IMR-90 (cell line): ENCODE measurements at regions not wholly inside any gene's neighbourhood (a gene's known extent, or its start where the extent isn't known, plus 50 kb on each side); places are given as distances from the start of the nearest gene placed in this dataset.
A peak's percentile ranks its signal among the peaks of the same experiment; 100 is the strongest.

Source experiments
- ATAC-seq: fragments of 200-7000 bp; cut with Tn5 transposase; 2 replicates; pipeline ENCODE4 v1.9.1; 2020; ENCODE audit warnings: low read depth, mild to moderate bottlenecking, moderate library complexity
- BruUV-seq: library from RNA; stranded (reverse); fragments of 400-500 nt; replicated peaks from 2 replicates; lab custom pipeline; 2021; lab: Mats Ljungman, UMichigan
- CTCF ChIA-PET: fragments of 300-600 bp; formaldehyde crosslinking; extraction: SDS; loops from one replicate; lab custom pipeline; 2021; ENCODE audit warnings: antibody characterized with exemption; lab: Yijun Ruan, JAX
- POLR2A ChIA-PET: fragments of 300-600 bp; sonication (Branson Sonifier 250); formaldehyde crosslinking; loops from one replicate; lab custom pipeline; 2022; ENCODE audit warnings: antibody characterized with exemption; ENCODE audit not compliant: unreplicated experiment; lab: Charles Lee
- DNase-seq: peaks from one replicate; pipeline ENCODE4 v3.0.0; 2013
- H2AFZ ChIP-seq: replicated peaks from 2 replicates; pipeline ENCODE3; 2013; ENCODE audit warnings: low read length, mild to moderate bottlenecking; ENCODE audit not compliant: poor library complexity
- H2AK5ac ChIP-seq: 2 replicates; pipeline ENCODE4 v1.6.1; 2013; ENCODE audit warnings: low read depth, low read length, inconsistent platforms
- H2AK9ac ChIP-seq: replicated peaks from 2 replicates; pipeline ENCODE3; 2013; ENCODE audit warnings: mild to moderate bottlenecking, low read depth, low read length, moderate library complexity; ENCODE audit not compliant: poor library complexity
- H2BK120ac ChIP-seq: 2 replicates; pipeline ENCODE4 v1.6.1; 2013; ENCODE audit warnings: low read depth, low read length, inconsistent platforms
- H2BK15ac ChIP-seq: 3 replicates; pipeline ENCODE4 v1.6.1; 2013; ENCODE audit warnings: low read depth, low read length, inconsistent platforms
- H2BK20ac ChIP-seq: 2 replicates; pipeline ENCODE4 v1.6.1; 2013; ENCODE audit warnings: low read depth, mild to moderate bottlenecking, inconsistent platforms, low read length, moderate library complexity
- H2BK5ac ChIP-seq: 2 replicates; pipeline ENCODE4 v1.6.1; 2013; ENCODE audit warnings: mild to moderate bottlenecking, low read depth, low read length, inconsistent platforms; ENCODE audit not compliant: poor library complexity, severe bottlenecking
- H3K14ac ChIP-seq: replicated peaks from 2 replicates; pipeline ENCODE4 v1.6.1; 2013; ENCODE audit warnings: low read depth, low read length, inconsistent platforms
- H3K18ac ChIP-seq: 2 replicates; pipeline ENCODE4 v1.6.1; 2013; ENCODE audit warnings: low read depth, low read length, control low read depth
- H3K23ac ChIP-seq: 2 replicates; pipeline ENCODE4 v1.6.1; 2013; ENCODE audit warnings: low read depth, low read length, inconsistent platforms
- H3K27ac ChIP-seq: 2 replicates; pipeline ENCODE4 v1.5.1; 2013; ENCODE audit warnings: mild to moderate bottlenecking, control low read depth, low read length; ENCODE audit not compliant: insufficient read depth
- H3K27me3 ChIP-seq: 2 replicates; pipeline ENCODE4 v1.6.1; 2013; ENCODE audit warnings: low read length; ENCODE audit not compliant: control insufficient read depth, insufficient read depth
- H3K36me3 ChIP-seq: 2 replicates; pipeline ENCODE4 v1.6.1; 2013; ENCODE audit warnings: low read length, mixed read lengths; ENCODE audit not compliant: control insufficient read depth, insufficient read depth
- H3K4ac ChIP-seq: 2 replicates; pipeline ENCODE4 v1.6.1; 2013; ENCODE audit warnings: low read depth, low read length, inconsistent platforms
- H3K4me1 ChIP-seq: 2 replicates; pipeline ENCODE4 v1.6.1; 2013; ENCODE audit warnings: low read length, mixed read lengths; ENCODE audit not compliant: control insufficient read depth, insufficient read depth
- H3K4me2 ChIP-seq: 2 replicates; pipeline ENCODE4 v1.6.1; 2013; ENCODE audit warnings: low read depth, mild to moderate bottlenecking, control low read depth, low read length, moderate library complexity
- H3K4me3 ChIP-seq: 2 replicates; pipeline ENCODE4 v1.5.1; 2013; ENCODE audit warnings: low read depth, mild to moderate bottlenecking, control low read depth, low read length, moderate library complexity; ENCODE audit not compliant: insufficient read depth
- H3K56ac ChIP-seq: 2 replicates; pipeline ENCODE4 v1.6.1; 2013; ENCODE audit warnings: low read length, inconsistent platforms; ENCODE audit not compliant: insufficient read depth; ENCODE audit errors: extremely low read depth
- H3K79me1 ChIP-seq, 2 experiments: 2 replicates each; pipeline ENCODE4 v1.6.1; 2013; ENCODE audit warnings: low read length in 2 of 2, inconsistent platforms in 1 of 2, low read depth in 1 of 2
- H3K9ac ChIP-seq: 2 replicates; pipeline ENCODE4 v1.6.1; 2013; ENCODE audit warnings: low read depth, low read length, control low read depth
- H3K9me1 ChIP-seq: 2 replicates; pipeline ENCODE4 v1.6.1; 2013; ENCODE audit warnings: low read length, inconsistent platforms; ENCODE audit not compliant: insufficient read depth
- H3K9me3 ChIP-seq: 2 replicates; pipeline ENCODE4 v1.6.1; 2013; ENCODE audit warnings: low read length; ENCODE audit not compliant: control insufficient read depth, insufficient read depth
- H4K20me1 ChIP-seq: 2 replicates; pipeline ENCODE4 v1.6.1; 2013; ENCODE audit warnings: low read length, inconsistent platforms; ENCODE audit not compliant: insufficient read depth
- H4K5ac ChIP-seq: 2 replicates; pipeline ENCODE4 v1.6.1; 2013; ENCODE audit warnings: mild to moderate bottlenecking, low read depth, low read length, control low read depth
- H4K8ac ChIP-seq, 2 experiments: 2 replicates each; pipeline ENCODE4 v1.6.1; 2013; ENCODE audit warnings: low read depth in 2 of 2, low read length in 2 of 2, control low read depth in 1 of 2, inconsistent platforms in 1 of 2
- H4K91ac ChIP-seq: 2 replicates; pipeline ENCODE4 v1.6.1; 2013; ENCODE audit warnings: low read depth, low read length, inconsistent platforms; ENCODE audit not compliant: insufficient read depth
- BHLHE40 ChIP-seq: fragments of 150-350 bp; IDR thresholded peaks from 2 replicates; pipeline ENCODE4 v1.6.1; 2016; ENCODE audit warnings: mild to moderate bottlenecking, low read depth, low read length
- MAFK ChIP-seq: IDR thresholded peaks from 2 replicates; pipeline ENCODE4 v1.6.1; 2012; ENCODE audit warnings: low read depth, low read length, improper control_type of control experiment
- WGBS, 2 experiments: methylation state at CpG; one replicate each; pipeline versions ENCODE4 v1.1.5 to v1.1.7; 2013; ENCODE audit warnings: missing lambda C conversion rate in 2 of 2; ENCODE audit not compliant: insufficient read length in 1 of 2; ENCODE audit errors: extremely low coverage in 2 of 2; 5-methylcytosine and 5-hydroxymethylcytosine counted together
- dilution Hi-C: fragments of 300-500 bp; cut with HindIII; formaldehyde crosslinking; loops from one replicate; pipeline ENCODE4 v1.14.3; 2018; ENCODE audit warnings: low sequenced_read_pairs; ENCODE audit not compliant: unreplicated experiment
- in situ Hi-C: fragments of 300-500 bp; cut with MboI; formaldehyde crosslinking; loops from 3 replicates; pipeline ENCODE4 v1.14.3; 2019; ENCODE audit warnings: low sequenced_read_pairs, inconsistent platforms, mixed read lengths
- intact Hi-C: fragments of 100-400 bp; cut with micrococcal nuclease; formaldehyde crosslinking; loops from 2 replicates; pipeline ENCODE4 v1.10.0; 2022

DNA sequence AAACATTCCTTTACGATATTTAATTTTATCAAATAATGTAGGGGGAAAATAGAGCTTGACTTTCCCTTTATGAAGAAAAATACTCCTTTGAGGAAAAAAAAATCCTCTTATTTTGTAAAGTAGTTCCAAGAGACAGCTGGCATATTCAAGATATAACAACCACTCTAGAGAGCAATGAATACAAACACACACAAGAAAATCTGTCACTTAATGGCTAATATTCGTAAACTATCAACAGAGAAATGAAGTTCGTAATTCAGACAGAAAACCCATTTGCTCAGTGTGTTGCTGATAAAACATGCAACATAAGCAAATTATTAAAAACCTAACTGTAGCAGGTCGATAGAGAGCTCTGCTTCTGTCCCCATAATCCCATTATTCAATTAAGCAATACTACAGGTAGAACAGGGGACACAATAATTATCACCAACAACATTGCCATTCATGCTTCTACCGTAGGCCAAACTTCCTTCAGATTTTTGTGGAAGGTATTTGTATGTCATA lies 714.4 kb upstream of the MARCKS start:
- in situ Hi-C loops = no loop called here
- H2AK5ac ChIP-seq = no peak overlapping the region
- no peak overlapping the region for H3K9ac ChIP-seq
- H3K27me3 ChIP-seq = no peaks in the 10 kb centered on the region
- no peak overlapping the region for H4K91ac ChIP-seq
- H3K9me3 ChIP-seq = no peaks in the 10 kb centered on the region
- H3K4me3 ChIP-seq = no peak overlapping the region
- TF ChIP-seq MAFK (peak; percentile 71), BHLHE40 (no peak)
- dilution Hi-C loops = no loop called here
- H2AK9ac ChIP-seq = no peak overlapping the region
- no peak overlapping the region for H4K8ac ChIP-seq
- no peaks in the 10 kb centered on the region for H4K20me1 ChIP-seq
- no peak overlapping the region for H3K27ac ChIP-seq
- H3K4ac ChIP-seq = no peak overlapping the region
- intact Hi-C loops = no loop called here
- H3K9me1 ChIP-seq = no peaks in the 10 kb centered on the region
- ChIA-PET POLR2A (no interaction called here), CTCF (no interaction called here)
- no peak overlapping the region for H2BK5ac ChIP-seq
- no TSS peak for BruUV-seq
- no peak overlapping the region for H3K23ac ChIP-seq
- H3K36me3 ChIP-seq = no peaks in the 10 kb centered on the region
- WGBS, 2 experiments = no CpG with 5 or more reads among the region's 5 CpGs
- H3K56ac ChIP-seq = no peak overlapping the region
- no peak overlapping the region for H2AFZ ChIP-seq
- H2BK15ac ChIP-seq = no peak overlapping the region
- H4K5ac ChIP-seq = no peak overlapping the region
- no peak overlapping the region for H2BK120ac ChIP-seq
- H3K4me1 ChIP-seq = peaks cover 6% of the 10 kb centered on the region
- no peaks in the 10 kb centered on the region for H3K79me1 ChIP-seq
- H3K18ac ChIP-seq = no peak overlapping the region
- H3K14ac ChIP-seq = no peak overlapping the region
- DNase-seq (no peak), ATAC-seq (no peak)
- H3K4me2 ChIP-seq = no peak overlapping the region
- no peak overlapping the region for H2BK20ac ChIP-seq
